HG03354 (cell line): ENCODE measurements at regions not wholly inside any gene's neighbourhood (a gene's known extent, or its start where the extent isn't known, plus 50 kb on each side); places are given as distances from the start of the nearest gene placed in this dataset.
"Not testable (repeated sequence)": the region's sequence is repeated elsewhere in the genome, so short reads cannot be mapped to it uniquely, and the experiment has no call there.

ENCODE experiments used
- ATAC-seq: cut with Tn5 transposase; IDR thresholded peaks from one replicate; pipeline ENCODE4 v1.9.1; 2021; ENCODE audit warnings: mild to moderate bottlenecking; ENCODE audit not compliant: unreplicated experiment, poor library complexity, severe bottlenecking

- no peak for ATAC-seq
Measured at GRCh38 chr3:144915202-144915601, 943.6 kb downstream of the DIPK2A start.

- ATAC-seq: no peak
Measured at GRCh38 chr3:144921710-144922109, 950.1 kb downstream of the DIPK2A start.

- ATAC-seq: no peak
Measured at GRCh38 chr3:144923046-144923775, 951.6 kb downstream of the DIPK2A start.

GRCh38 chr3:144930431-144930830, 958.8 kb downstream of the DIPK2A start:
- ATAC-seq: no peak

- no peak for ATAC-seq
Measured at GRCh38 chr3:144931590-144931989, 960.0 kb downstream of the DIPK2A start.

- ATAC-seq: no peak
Measured at GRCh38 chr3:144942093-144942837, 970.6 kb downstream of the DIPK2A start.

- no peak for ATAC-seq
Measured at GRCh38 chr3:144942838-144943197, 971.2 kb downstream of the DIPK2A start.

GRCh38 chr3:144947895-144948294, 976.3 kb downstream of the DIPK2A start:
- ATAC-seq: no peak

- ATAC-seq: no peak
Measured at GRCh38 chr3:144948711-144949110, 977.1 kb downstream of the DIPK2A start.

GRCh38 chr3:144953959-144954358, 982.3 kb downstream of the DIPK2A start:
- no peak for ATAC-seq

GRCh38 chr3:144957398-144958101, 985.9 kb downstream of the DIPK2A start:
- no peak for ATAC-seq

GRCh38 chr3:144963810-144964209, 992.2 kb downstream of the DIPK2A start:
- no peak for ATAC-seq

- ATAC-seq: no peak
Measured at GRCh38 chr3:144966560-144966959, 994.9 kb downstream of the DIPK2A start.

- ATAC-seq: no peak
Measured at GRCh38 chr3:144968750-144969350, 997.2 kb downstream of the DIPK2A start.

- ATAC-seq: not testable (repeated sequence)
Measured at GRCh38 chr3:144984481-144984880, 1012.9 kb downstream of the DIPK2A start.

- no peak for ATAC-seq
Measured at GRCh38 chr3:144989807-144990206, 1018.2 kb downstream of the DIPK2A start.

- ATAC-seq: no peak
Measured at GRCh38 chr3:144995856-144996255, 1024.2 kb downstream of the DIPK2A start.

- no peak for ATAC-seq
Measured at GRCh38 chr3:145005427-145005826, 1033.8 kb downstream of the DIPK2A start.

- no peak for ATAC-seq
Measured at GRCh38 chr3:145006271-145006670, 1034.6 kb downstream of the DIPK2A start.

GRCh38 chr3:145013931-145014330, 1042.3 kb downstream of the DIPK2A start:
- ATAC-seq: no peak
